Tibial nerve (tissue), 4 donors: ENCODE measurements at regions not wholly inside any gene's neighbourhood (a gene's known extent, or its start where the extent isn't known, plus 50 kb on each side); places are given as distances from the start of the nearest gene placed in this dataset.

Experiments used
- DNase-seq, 2 donors: peaks; one replicate each; pipeline ENCODE4 v3.0.0-alpha.2; 2019; ENCODE audit warnings: low spot score in 2 of 2
- H3K27ac ChIP-seq, 4 donors: fragments of 200-600 bp; sonication (generic) in 3 of 4; one replicate each; pipeline ENCODE4 v1.5.1; 2017 to 2019; ENCODE audit warnings: mild to moderate bottlenecking in 1 of 4
- H3K27me3 ChIP-seq, 2 donors: fragments of 200-600 bp; sonication (generic) in 1 of 2; one replicate each; pipeline versions ENCODE4 v1.5.1 to v1.6.0; 2017 to 2019
- H3K36me3 ChIP-seq, 3 donors: fragments of 200-600 bp; sonication (generic); one replicate each; pipeline ENCODE4 v1.5.1; 2018 to 2019
- H3K4me1 ChIP-seq, 4 donors: fragments of 200-600 bp; sonication (generic) in 3 of 4; one replicate each; pipeline ENCODE4 v1.5.1; 2017 to 2019
- H3K4me3 ChIP-seq, 4 donors: fragments of 200-600 bp; sonication (generic) in 3 of 4; one replicate each; pipeline ENCODE4 v1.5.1; 2017 to 2019; ENCODE audit warnings: mild to moderate bottlenecking in 1 of 4, moderate library complexity in 1 of 4
- H3K9me3 ChIP-seq, 4 donors: fragments of 200-600 bp; sonication (generic) in 3 of 4; one replicate each; pipeline ENCODE4 v1.5.1; 2017 to 2019
- EP300 ChIP-seq, 2 donors: sonication (generic); formaldehyde crosslinking; IDR thresholded peaks; one replicate each; pipeline ENCODE4 v1.6.1; 2017; ENCODE audit warnings: antibody characterized with exemption in 2 of 2, mild to moderate bottlenecking in 1 of 2
- POLR2A ChIP-seq, 2 donors: fragments of 450-650 bp; IDR thresholded peaks; one replicate each; pipeline ENCODE4 v1.6.1; 2017; ENCODE audit warnings: antibody characterized with exemption in 2 of 2, mild to moderate bottlenecking in 2 of 2, moderate library complexity in 2 of 2
- WGBS, 2 donors: methylation state at CpG; one replicate each; pipeline ENCODE4 v1.1.5; 2018; 5-methylcytosine and 5-hydroxymethylcytosine counted together
- TF ChIP-seq, protein P1 (sequence below), 5 experiments: fragments of 200-600 bp in 3 of 5; fragments of 450-650 bp in 2 of 5; sonication (generic) in 3 of 5; IDR thresholded peaks; one replicate each; pipeline ENCODE4 v1.5.1; 2016 to 2019; ENCODE audit warnings: antibody characterized with exemption in 5 of 5, mild to moderate bottlenecking in 3 of 5, moderate library complexity in 2 of 5

DNA sequence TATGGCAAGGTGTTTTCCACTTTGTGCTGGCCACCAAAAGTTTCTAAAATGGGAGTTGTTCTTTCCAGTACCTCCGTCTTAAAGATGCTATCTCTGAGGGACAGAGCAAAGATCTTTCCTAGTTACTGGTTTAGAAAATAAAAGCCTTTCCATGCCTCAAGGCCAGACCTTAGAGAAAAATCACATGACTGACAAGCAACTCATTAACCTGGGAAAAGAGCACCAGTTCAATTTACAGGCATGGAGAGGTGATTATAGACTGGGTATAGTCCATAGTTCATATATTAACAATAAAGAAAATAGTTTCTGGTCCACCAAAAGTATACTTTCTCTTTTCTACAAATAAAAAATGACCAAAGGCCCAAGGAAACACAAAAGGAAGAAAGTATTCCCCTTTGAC lies 230.7 kb downstream of the TOX3 start:
- Histone ChIP-seq H3K4me1 (no peaks in the 10 kb centered on the region), H3K27me3 (no peaks in the 10 kb centered on the region), H3K27ac (no peak overlapping the region), H3K9me3 (no peaks in the 10 kb centered on the region), H3K4me3 (no peak overlapping the region), H3K36me3 (no peaks in the 10 kb centered on the region)
- WGBS, 2 donors: 71 to 87% methylated on average over 1 of the region's 1 CpG
- no peak for DNase-seq
- TF ChIP-seq, protein P1, sequence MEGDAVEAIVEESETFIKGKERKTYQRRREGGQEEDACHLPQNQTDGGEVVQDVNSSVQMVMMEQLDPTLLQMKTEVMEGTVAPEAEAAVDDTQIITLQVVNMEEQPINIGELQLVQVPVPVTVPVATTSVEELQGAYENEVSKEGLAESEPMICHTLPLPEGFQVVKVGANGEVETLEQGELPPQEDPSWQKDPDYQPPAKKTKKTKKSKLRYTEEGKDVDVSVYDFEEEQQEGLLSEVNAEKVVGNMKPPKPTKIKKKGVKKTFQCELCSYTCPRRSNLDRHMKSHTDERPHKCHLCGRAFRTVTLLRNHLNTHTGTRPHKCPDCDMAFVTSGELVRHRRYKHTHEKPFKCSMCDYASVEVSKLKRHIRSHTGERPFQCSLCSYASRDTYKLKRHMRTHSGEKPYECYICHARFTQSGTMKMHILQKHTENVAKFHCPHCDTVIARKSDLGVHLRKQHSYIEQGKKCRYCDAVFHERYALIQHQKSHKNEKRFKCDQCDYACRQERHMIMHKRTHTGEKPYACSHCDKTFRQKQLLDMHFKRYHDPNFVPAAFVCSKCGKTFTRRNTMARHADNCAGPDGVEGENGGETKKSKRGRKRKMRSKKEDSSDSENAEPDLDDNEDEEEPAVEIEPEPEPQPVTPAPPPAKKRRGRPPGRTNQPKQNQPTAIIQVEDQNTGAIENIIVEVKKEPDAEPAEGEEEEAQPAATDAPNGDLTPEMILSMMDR (IDR thresholded peaks at IDR 0.05): no peak

DNA sequence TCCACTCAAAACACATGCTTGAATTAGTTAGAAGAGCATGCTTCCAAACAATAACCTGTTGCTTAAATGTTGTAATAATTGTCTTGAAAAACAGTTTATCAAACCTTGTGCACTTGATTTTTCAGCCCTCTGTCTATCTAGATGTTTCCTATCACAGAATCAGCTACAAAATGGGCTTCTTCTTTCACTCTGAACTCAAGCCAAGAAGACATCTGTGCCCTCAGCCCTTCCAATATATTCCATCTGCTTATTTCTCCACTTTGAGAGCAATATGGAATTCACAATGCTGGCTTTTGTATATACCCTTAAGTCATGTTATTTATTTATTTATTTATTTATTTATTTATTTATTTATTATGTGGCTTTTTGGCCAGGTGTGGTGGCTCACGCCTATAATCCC lies 234.2 kb downstream of the TOX3 start:
- WGBS, 2 donors: 75 to 91% methylated on average over 1 of the region's 1 CpG
- TF ChIP-seq, protein P1 (IDR thresholded peaks at IDR 0.05): no peak
- no peak for TF ChIP-seq POLR2A (IDR thresholded peaks at IDR 0.05)
- TF ChIP-seq EP300 (IDR thresholded peaks at IDR 0.05): no peak
- Histone ChIP-seq H3K4me1 (no peaks in the 10 kb centered on the region), H3K36me3 (no peaks in the 10 kb centered on the region), H3K27ac (no peak overlapping the region), H3K4me3 (no peak overlapping the region), H3K9me3 (no peaks in the 10 kb centered on the region), H3K27me3 (no peaks in the 10 kb centered on the region)
- no peak for DNase-seq

DNA sequence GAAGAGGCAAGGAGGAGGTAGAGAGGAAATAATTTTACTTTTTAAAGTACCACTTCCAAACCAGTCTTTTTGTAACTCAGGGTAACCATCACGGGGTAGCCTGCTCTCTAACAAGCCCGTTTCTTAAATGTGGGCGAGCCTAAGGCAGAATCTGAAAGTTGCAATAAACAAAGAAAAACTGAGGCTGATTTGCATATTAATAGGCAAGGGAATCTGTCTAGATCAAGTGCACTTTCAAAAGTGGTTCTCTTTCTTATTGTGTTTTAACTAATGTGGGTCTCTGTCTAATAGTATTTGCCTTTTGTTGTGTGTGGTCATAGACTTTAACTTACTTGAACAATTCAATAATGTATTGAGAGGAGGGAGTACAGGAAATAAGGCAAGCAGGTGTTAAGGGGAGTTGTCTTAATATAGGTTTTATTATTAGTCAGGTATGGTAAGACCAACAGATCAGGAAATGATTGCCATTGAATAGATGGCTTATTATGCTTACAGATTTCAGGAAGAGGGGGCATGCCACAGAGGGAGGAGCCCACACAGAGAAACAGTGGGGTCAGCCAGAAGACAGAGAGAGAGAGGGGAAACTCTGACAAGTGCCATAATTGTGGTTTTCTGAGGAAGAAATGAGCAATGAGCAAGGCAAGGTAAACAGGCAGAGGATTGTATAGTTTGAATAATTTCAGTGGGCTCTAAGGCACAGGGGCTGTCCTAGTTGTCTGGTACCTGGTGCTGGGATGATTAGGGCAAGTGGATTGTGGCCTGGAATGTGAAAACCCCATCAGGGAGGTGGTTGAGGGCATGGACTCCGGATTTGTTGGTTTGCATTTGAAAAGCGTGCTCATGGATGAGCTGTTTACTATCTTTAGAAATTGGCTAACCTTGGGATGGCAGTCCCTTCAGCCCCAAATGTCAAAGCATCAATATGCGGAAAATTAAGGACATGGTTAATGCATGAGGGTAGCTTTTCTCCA lies 237.2 kb downstream of the TOX3 start:
- WGBS, 2 donors: 65 to 75% methylated on average over 6 of the region's 6 CpGs
- TF ChIP-seq EP300 (IDR thresholded peaks at IDR 0.05) (no peak), POLR2A (IDR thresholded peaks at IDR 0.05) (no peak)
- TF ChIP-seq, protein P1 (IDR thresholded peaks at IDR 0.05): no peak
- Histone ChIP-seq H3K4me3 (no peak overlapping the region), H3K4me1 (no peaks in the 10 kb centered on the region), H3K36me3 (no peaks in the 10 kb centered on the region), H3K9me3 (no peaks in the 10 kb centered on the region), H3K27ac (no peak overlapping the region), H3K27me3 (no peaks in the 10 kb centered on the region)
- no peak for DNase-seq

DNA sequence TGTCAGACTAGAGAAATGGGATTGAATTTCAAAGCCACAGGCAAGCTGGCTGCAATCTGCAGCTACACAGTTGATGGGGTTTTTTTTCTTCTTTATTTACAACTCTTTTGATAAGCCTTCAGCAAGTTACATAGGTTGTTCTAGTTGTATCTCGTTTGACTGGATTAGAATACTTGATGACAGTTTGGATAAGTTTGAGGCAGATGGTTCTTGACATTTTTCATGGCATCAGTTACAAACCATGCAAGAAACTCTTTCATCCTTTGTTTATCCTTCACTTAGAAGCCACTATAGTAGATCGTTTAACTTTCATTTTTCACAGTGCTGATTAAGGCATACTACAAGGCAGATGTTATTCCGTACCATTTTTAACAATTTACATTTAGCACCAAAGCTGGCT lies 238.9 kb downstream of the TOX3 start:
- no peaks in the 10 kb centered on the region for H3K9me3 ChIP-seq
- TF ChIP-seq, protein P1 (IDR thresholded peaks at IDR 0.05): no peak
- TF ChIP-seq EP300 (IDR thresholded peaks at IDR 0.05) (no peak), POLR2A (IDR thresholded peaks at IDR 0.05) (no peak)
- no peak overlapping the region for H3K4me3 ChIP-seq
- WGBS, 2 donors: 42 to 44% methylated on average over 3 of the region's 3 CpGs
- DNase-seq: no peak
- no peaks in the 10 kb centered on the region for H3K4me1 ChIP-seq
- no peaks in the 10 kb centered on the region for H3K36me3 ChIP-seq
- no peaks in the 10 kb centered on the region for H3K27me3 ChIP-seq
- H3K27ac ChIP-seq: no peak overlapping the region

DNA sequence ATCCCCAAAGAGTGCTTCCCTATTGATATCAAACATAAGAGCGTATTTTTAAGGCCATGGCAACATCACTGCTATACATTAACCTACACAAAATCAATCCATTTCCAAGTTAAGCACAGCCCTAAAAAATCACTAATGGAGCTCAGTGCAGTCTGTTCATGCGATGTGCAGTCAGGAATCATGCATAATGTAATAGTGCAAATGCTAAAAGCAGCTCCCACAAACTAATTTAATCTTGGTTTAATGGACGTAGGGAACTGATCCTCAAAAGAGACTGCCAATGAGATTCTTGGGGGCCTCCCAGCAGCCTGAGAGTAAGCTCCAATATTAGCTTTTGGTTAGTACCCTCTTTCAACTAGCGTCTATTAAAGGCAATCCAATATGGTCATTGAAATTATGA lies 245.9 kb downstream of the TOX3 start:
- Histone ChIP-seq H3K27me3 (no peaks in the 10 kb centered on the region), H3K27ac (no peak overlapping the region), H3K4me3 (no peak overlapping the region), H3K9me3 (no peaks in the 10 kb centered on the region), H3K36me3 (no peaks in the 10 kb centered on the region), H3K4me1 (no peaks in the 10 kb centered on the region)
- TF ChIP-seq POLR2A (IDR thresholded peaks at IDR 0.05) (no peak), EP300 (IDR thresholded peaks at IDR 0.05) (no peak)
- TF ChIP-seq, protein P1 (IDR thresholded peaks at IDR 0.05): no peak
- 88 to 90% methylated on average over 4 of the region's 4 CpGs for WGBS, 2 donors
- no peak for DNase-seq
